ENCODE measurements at regions not wholly inside any gene's neighbourhood (a gene's known extent, or its start where the extent isn't known, plus 50 kb on each side); places are given as distances from the start of the nearest gene placed in this dataset.

DNA sequence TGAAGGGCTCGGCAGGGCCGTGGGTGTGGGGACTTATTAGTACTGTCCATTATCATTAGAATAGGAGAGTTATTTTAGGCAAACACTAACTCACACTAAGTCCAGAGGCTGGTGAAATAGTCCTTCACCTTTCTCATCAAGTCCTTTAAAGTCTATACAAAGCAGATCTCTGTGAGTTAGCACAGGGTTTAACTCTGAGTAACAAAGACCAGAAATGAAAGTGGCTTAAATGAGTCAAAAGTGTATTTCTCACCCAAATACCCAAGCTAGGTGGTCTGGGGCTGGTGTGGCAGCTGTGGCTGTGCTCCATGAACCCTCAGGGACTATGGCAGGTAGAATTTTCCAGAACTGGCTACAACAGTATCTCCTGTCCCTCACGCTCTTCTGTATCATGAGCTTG lies 263.2 kb downstream of the BCOR start:
- WGBS = 98% methylated on average over 3 of the region's 3 CpGs
- H3K9ac ChIP-seq (ENCODE audit: low read depth in 1 of 2, low read length in 2 of 2) = no peak overlapping the region
- H3K36me3 ChIP-seq (ENCODE audit: control insufficient read depth in 4 of 4, insufficient read depth in 3 of 4, low read depth in 1 of 4, low read length in 3 of 4) = no peaks in the 10 kb centered on the region
- no peaks in the 10 kb centered on the region for H3K9me3 ChIP-seq (ENCODE audit: control insufficient read depth in 4 of 4, low read length in 3 of 4)
- peaks cover 0 to 21% (median 9%) of the 10 kb centered on the region in 4 donors for H3K4me1 ChIP-seq (ENCODE audit: control insufficient read depth in 4 of 4, insufficient read depth in 4 of 4, low read length in 3 of 4)
- TF ChIP-seq RAD21 (IDR thresholded peaks at IDR 0.05) = no peak
- TF ChIP-seq GABPA (IDR thresholded peaks at IDR 0.05 in 1 of 2, conservative IDR thresholded peaks at IDR 0.05 in 1 of 2) = no peak
- TF ChIP-seq, protein P1, sequence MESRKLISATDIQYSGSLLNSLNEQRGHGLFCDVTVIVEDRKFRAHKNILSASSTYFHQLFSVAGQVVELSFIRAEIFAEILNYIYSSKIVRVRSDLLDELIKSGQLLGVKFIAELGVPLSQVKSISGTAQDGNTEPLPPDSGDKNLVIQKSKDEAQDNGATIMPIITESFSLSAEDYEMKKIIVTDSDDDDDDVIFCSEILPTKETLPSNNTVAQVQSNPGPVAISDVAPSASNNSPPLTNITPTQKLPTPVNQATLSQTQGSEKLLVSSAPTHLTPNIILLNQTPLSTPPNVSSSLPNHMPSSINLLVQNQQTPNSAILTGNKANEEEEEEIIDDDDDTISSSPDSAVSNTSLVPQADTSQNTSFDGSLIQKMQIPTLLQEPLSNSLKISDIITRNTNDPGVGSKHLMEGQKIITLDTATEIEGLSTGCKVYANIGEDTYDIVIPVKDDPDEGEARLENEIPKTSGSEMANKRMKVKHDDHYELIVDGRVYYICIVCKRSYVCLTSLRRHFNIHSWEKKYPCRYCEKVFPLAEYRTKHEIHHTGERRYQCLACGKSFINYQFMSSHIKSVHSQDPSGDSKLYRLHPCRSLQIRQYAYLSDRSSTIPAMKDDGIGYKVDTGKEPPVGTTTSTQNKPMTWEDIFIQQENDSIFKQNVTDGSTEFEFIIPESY (IDR thresholded peaks at IDR 0.05) = no peak
- TF ChIP-seq, protein P2, sequence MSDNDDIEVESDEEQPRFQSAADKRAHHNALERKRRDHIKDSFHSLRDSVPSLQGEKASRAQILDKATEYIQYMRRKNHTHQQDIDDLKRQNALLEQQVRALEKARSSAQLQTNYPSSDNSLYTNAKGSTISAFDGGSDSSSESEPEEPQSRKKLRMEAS (IDR thresholded peaks at IDR 0.05) = no peak
- TF ChIP-seq TAF1 (conservative IDR thresholded peaks at IDR 0.05) = no peak
- TF ChIP-seq, protein P3, sequence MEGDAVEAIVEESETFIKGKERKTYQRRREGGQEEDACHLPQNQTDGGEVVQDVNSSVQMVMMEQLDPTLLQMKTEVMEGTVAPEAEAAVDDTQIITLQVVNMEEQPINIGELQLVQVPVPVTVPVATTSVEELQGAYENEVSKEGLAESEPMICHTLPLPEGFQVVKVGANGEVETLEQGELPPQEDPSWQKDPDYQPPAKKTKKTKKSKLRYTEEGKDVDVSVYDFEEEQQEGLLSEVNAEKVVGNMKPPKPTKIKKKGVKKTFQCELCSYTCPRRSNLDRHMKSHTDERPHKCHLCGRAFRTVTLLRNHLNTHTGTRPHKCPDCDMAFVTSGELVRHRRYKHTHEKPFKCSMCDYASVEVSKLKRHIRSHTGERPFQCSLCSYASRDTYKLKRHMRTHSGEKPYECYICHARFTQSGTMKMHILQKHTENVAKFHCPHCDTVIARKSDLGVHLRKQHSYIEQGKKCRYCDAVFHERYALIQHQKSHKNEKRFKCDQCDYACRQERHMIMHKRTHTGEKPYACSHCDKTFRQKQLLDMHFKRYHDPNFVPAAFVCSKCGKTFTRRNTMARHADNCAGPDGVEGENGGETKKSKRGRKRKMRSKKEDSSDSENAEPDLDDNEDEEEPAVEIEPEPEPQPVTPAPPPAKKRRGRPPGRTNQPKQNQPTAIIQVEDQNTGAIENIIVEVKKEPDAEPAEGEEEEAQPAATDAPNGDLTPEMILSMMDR (IDR thresholded peaks at IDR 0.05; ENCODE audit: low read depth, low read length, missing input control) = no peak
- no peak for TF ChIP-seq SP1 (IDR thresholded peaks at IDR 0.05)
- TF ChIP-seq, protein P4, sequence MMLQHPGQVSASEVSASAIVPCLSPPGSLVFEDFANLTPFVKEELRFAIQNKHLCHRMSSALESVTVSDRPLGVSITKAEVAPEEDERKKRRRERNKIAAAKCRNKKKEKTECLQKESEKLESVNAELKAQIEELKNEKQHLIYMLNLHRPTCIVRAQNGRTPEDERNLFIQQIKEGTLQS (IDR thresholded peaks at IDR 0.05) = no peak
- no peak for DNase-seq (ENCODE audit: low spot score)
- no peak overlapping the region for H3K4me3 ChIP-seq (ENCODE audit: low read depth in 1 of 3, low read length in 3 of 3)
- H3K27me3 ChIP-seq (ENCODE audit: control insufficient read depth in 4 of 4, insufficient read depth in 4 of 4, low read length in 3 of 4) = no peaks in the 10 kb centered on the region
- no peak overlapping the region for H3K27ac ChIP-seq (ENCODE audit: low read depth in 1 of 2, low read length in 2 of 2)

DNA sequence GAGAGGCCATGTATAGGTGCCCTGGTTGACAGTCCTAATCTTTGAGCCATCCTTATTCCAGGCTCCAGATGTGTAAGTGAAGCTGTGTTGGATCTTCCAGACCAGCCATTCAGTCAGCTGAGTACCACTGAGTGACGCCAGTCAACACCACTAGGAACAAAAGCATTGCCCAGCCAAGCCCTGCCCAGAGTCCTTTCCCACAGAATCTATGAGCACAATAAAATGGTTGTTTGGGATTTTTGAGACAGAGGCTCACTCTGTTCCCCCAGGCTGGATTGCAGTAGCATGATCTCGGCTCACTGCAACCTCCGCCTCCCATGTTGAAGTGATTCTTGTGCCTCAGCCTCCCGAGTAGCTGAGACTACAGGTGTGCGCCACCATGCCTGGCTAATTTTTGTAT lies 262.5 kb downstream of the BCOR start:
- WGBS = 98% methylated on average over 5 of the region's 5 CpGs
- no peaks in the 10 kb centered on the region for H3K36me3 ChIP-seq (ENCODE audit: control insufficient read depth in 4 of 4, insufficient read depth in 3 of 4, low read depth in 1 of 4, low read length in 3 of 4)
- TF ChIP-seq YY1 (IDR thresholded peaks at IDR 0.05) = no peak
- TF ChIP-seq HNF4A (conservative IDR thresholded peaks at IDR 0.05) = no peak
- TF ChIP-seq NR2F2 (IDR thresholded peaks at IDR 0.05) = no peak
- TF ChIP-seq SP1 (IDR thresholded peaks at IDR 0.05) = no peak
- TF ChIP-seq RXRA (IDR thresholded peaks at IDR 0.05) = no peak
- TF ChIP-seq HNF4G (IDR thresholded peaks at IDR 0.05) = no peak
- no peak for TF ChIP-seq GABPA (IDR thresholded peaks at IDR 0.05 in 1 of 2, conservative IDR thresholded peaks at IDR 0.05 in 1 of 2)
- no peak for TF ChIP-seq TAF1 (conservative IDR thresholded peaks at IDR 0.05)
- TF ChIP-seq JUND (IDR thresholded peaks at IDR 0.05) = no peak
- TF ChIP-seq, protein P2 (IDR thresholded peaks at IDR 0.05) = no peak
- TF ChIP-seq, protein P4 (IDR thresholded peaks at IDR 0.05) = no peak
- TF ChIP-seq FOXA2 (IDR thresholded peaks at IDR 0.05) = no peak
- TF ChIP-seq RAD21 (IDR thresholded peaks at IDR 0.05) = no peak
- no peak for DNase-seq (ENCODE audit: low spot score)
- peaks cover 0 to 15% (median 5%) of the 10 kb centered on the region in 4 donors for H3K4me1 ChIP-seq (ENCODE audit: control insufficient read depth in 4 of 4, insufficient read depth in 4 of 4, low read length in 3 of 4)
- H3K27me3 ChIP-seq (ENCODE audit: control insufficient read depth in 4 of 4, insufficient read depth in 4 of 4, low read length in 3 of 4) = no peaks in the 10 kb centered on the region
- H3K4me3 ChIP-seq (ENCODE audit: low read depth in 1 of 3, low read length in 3 of 3) = no peak overlapping the region
- H3K9ac ChIP-seq (ENCODE audit: low read depth in 1 of 2, low read length in 2 of 2) = no peak overlapping the region
- no peak overlapping the region for H3K27ac ChIP-seq (ENCODE audit: low read depth in 1 of 2, low read length in 2 of 2)
- no peaks in the 10 kb centered on the region for H3K9me3 ChIP-seq (ENCODE audit: control insufficient read depth in 4 of 4, low read length in 3 of 4)
